OCI-LY7 (cell line): ENCODE measurements at regions not wholly inside any gene's neighbourhood (a gene's known extent, or its start where the extent isn't known, plus 50 kb on each side); places are given as distances from the start of the nearest gene placed in this dataset.

ENCODE experiments used
- BruUV-seq: library from RNA; stranded (reverse); fragments of 400-500 nt; replicated peaks from 2 replicates; lab custom pipeline; 2021; lab: Mats Ljungman, UMichigan
- CTCF ChIA-PET: fragments of 300-600 bp; sonication (Branson Sonifier 250); formaldehyde crosslinking; loops from one replicate; lab custom pipeline; 2022; ENCODE audit warnings: antibody characterized with exemption; ENCODE audit not compliant: unreplicated experiment; lab: Charles Lee
- POLR2A ChIA-PET: fragments of 300-600 bp; sonication (Branson Sonifier 250); formaldehyde crosslinking; loops from one replicate; lab custom pipeline; 2022; ENCODE audit warnings: antibody characterized with exemption; lab: Charles Lee
- DNase-seq: peaks from one replicate; pipeline ENCODE4 v3.0.0-alpha.2; 2015; ENCODE audit warnings: low spot score
- H2AFZ ChIP-seq: fragments of 200-600 bp; sonication (generic), shearing (Covaris generic); 2 replicates; pipeline ENCODE4 v1.6.1; 2014; ENCODE audit warnings: mild to moderate bottlenecking, antibody characterized with exemption, low read length, moderate library complexity
- H3K27ac ChIP-seq: fragments of 200-600 bp; sonication (generic); 2 replicates; pipeline ENCODE4 v1.5.1; 2014; ENCODE audit warnings: mixed run types, low read depth, mild to moderate bottlenecking, moderate library complexity, low read length, inconsistent platforms; ENCODE audit not compliant: poor library complexity, severe bottlenecking
- H3K36me3 ChIP-seq: fragments of 200-600 bp; sonication (generic); 2 replicates; pipeline ENCODE4 v1.6.1; 2014; ENCODE audit warnings: mild to moderate bottlenecking, antibody characterized with exemption, low read length, moderate library complexity, mixed read lengths; ENCODE audit not compliant: insufficient read depth
- H3K4me1 ChIP-seq: fragments of 200-600 bp; sonication (generic); 2 replicates; pipeline ENCODE4 v1.5.1; 2014; ENCODE audit warnings: mild to moderate bottlenecking, low read length; ENCODE audit not compliant: insufficient read depth, poor library complexity, severe bottlenecking
- H3K4me2 ChIP-seq: fragments of 200-600 bp; sonication (generic); 2 replicates; pipeline ENCODE4 v1.6.1; 2014; ENCODE audit warnings: mild to moderate bottlenecking, low read length
- H3K4me3 ChIP-seq: fragments of 200-600 bp; sonication (generic); 2 replicates; pipeline ENCODE4 v1.5.1; 2014; ENCODE audit warnings: mild to moderate bottlenecking, low read depth, low read length; ENCODE audit not compliant: poor library complexity, severe bottlenecking
- H3K79me2 ChIP-seq: fragments of 200-600 bp; sonication (generic); 2 replicates; pipeline ENCODE4 v1.6.1; 2016; ENCODE audit warnings: low read depth, mild to moderate bottlenecking, low read length, moderate library complexity, mixed read lengths; ENCODE audit not compliant: insufficient read depth
- H3K9me2 ChIP-seq: fragments of 200-600 bp; sonication (generic); 2 replicates; pipeline ENCODE4 v1.6.1; 2016; ENCODE audit warnings: mild to moderate bottlenecking, low read length, mixed read lengths; ENCODE audit not compliant: insufficient read depth
- H3K9me3 ChIP-seq: fragments of 200-600 bp; sonication (generic); 2 replicates; pipeline ENCODE4 v1.6.1; 2014; ENCODE audit warnings: mild to moderate bottlenecking, mixed run types, low read length, mixed read lengths
- H4K20me1 ChIP-seq: fragments of 200-600 bp; sonication (generic); 2 replicates; pipeline ENCODE4 v1.6.1; 2014; ENCODE audit warnings: mild to moderate bottlenecking, antibody characterized with exemption, low read length, moderate library complexity, mixed read lengths; ENCODE audit not compliant: insufficient read depth
- CTCF ChIP-seq: fragments of 200-600 bp; sonication (generic); conservative IDR thresholded peaks from 2 replicates; pipeline ENCODE4 v1.5.1; 2014; ENCODE audit warnings: mild to moderate bottlenecking, antibody characterized with exemption, low read length, moderate library complexity, mixed read lengths
- EZH2phosphoT487 ChIP-seq: fragments of 200-600 bp; sonication (generic); IDR thresholded peaks from 2 replicates; pipeline ENCODE4 v1.6.1; 2018; ENCODE audit warnings: low read depth, borderline replicate concordance, mild to moderate bottlenecking, mixed run types, antibody characterized with exemption, low read length, moderate library complexity, mixed read lengths
- intact Hi-C: fragments of 100-400 bp; cut with micrococcal nuclease; formaldehyde crosslinking; loops from one replicate; pipeline ENCODE4 v1.10.0; 2022; ENCODE audit not compliant: unreplicated experiment

GRCh38 chr11:70713988-70714665 lies 315.8 kb downstream of the CTTN start:
- Histone ChIP-seq H3K9me3 (no peaks in the 10 kb centered on the region), H2AFZ (no peak overlapping the region), H3K4me2 (no peak overlapping the region), H3K4me1 (no peaks in the 10 kb centered on the region), H3K36me3 (no peaks in the 10 kb centered on the region), H4K20me1 (no peaks in the 10 kb centered on the region), H3K9me2 (no peaks in the 10 kb centered on the region), H3K4me3 (no peak overlapping the region), H3K27ac (no peak overlapping the region), H3K79me2 (no peaks in the 10 kb centered on the region)
- no TSS peak for BruUV-seq
- CTCF ChIA-PET = no interaction called here
- no peak for DNase-seq
- TF ChIP-seq EZH2phosphoT487 = no peak
- TF ChIP-seq CTCF = no peak
- intact Hi-C loops = no loop called here
- POLR2A ChIA-PET = no interaction called here

GRCh38 chr11:70715166-70715951 lies 317.0 kb downstream of the CTTN start:
- no peaks in the 10 kb centered on the region for H4K20me1 ChIP-seq
- H3K9me3 ChIP-seq = no peaks in the 10 kb centered on the region
- H3K4me1 ChIP-seq = no peaks in the 10 kb centered on the region
- H3K4me3 ChIP-seq = no peak overlapping the region
- no peak overlapping the region for H3K4me2 ChIP-seq
- no peaks in the 10 kb centered on the region for H3K79me2 ChIP-seq
- TF ChIP-seq EZH2phosphoT487 (no peak), CTCF (no peak)
- ChIA-PET POLR2A (no interaction called here), CTCF (no interaction called here)
- DNase-seq = no peak
- H3K36me3 ChIP-seq = no peaks in the 10 kb centered on the region
- intact Hi-C loops = no loop called here
- no peak overlapping the region for H3K27ac ChIP-seq
- H2AFZ ChIP-seq = no peak overlapping the region
- H3K9me2 ChIP-seq = no peaks in the 10 kb centered on the region
- no TSS peak for BruUV-seq

GRCh38 chr11:70716216-70716615 lies 317.9 kb downstream of the CTTN start:
- Histone ChIP-seq H3K79me2 (no peaks in the 10 kb centered on the region), H3K27ac (no peak overlapping the region), H2AFZ (no peak overlapping the region), H4K20me1 (no peaks in the 10 kb centered on the region), H3K9me2 (no peaks in the 10 kb centered on the region), H3K36me3 (no peaks in the 10 kb centered on the region), H3K4me2 (no peak overlapping the region), H3K4me1 (no peaks in the 10 kb centered on the region), H3K4me3 (no peak overlapping the region), H3K9me3 (no peaks in the 10 kb centered on the region)
- CTCF ChIA-PET = no interaction called here
- DNase-seq = no peak
- intact Hi-C loops = no loop called here
- POLR2A ChIA-PET = no interaction called here
- no TSS peak for BruUV-seq
- TF ChIP-seq CTCF (no peak), EZH2phosphoT487 (no peak)
